Gastroesophageal sphincter (tissue), 4 donors: ENCODE measurements at regions not wholly inside any gene's neighbourhood (a gene's known extent, or its start where the extent isn't known, plus 50 kb on each side); places are given as distances from the start of the nearest gene placed in this dataset.

Source experiments
- ATAC-seq: fragments of 150-250 bp; one replicate; pipeline ENCODE4 v1.9.1; 2016; ENCODE audit warnings: mild to moderate bottlenecking, moderate library complexity
- H3K27ac ChIP-seq, 4 donors: fragments of 200-600 bp; sonication (generic) in 3 of 4; 1 replicate in 3 of 4; 2 replicates in 1 of 4; pipeline ENCODE4 v1.5.1; 2016 to 2019
- H3K27me3 ChIP-seq: fragments of 200-600 bp; sonication (generic); one replicate; pipeline ENCODE4 v1.5.1; 2019
- H3K36me3 ChIP-seq, 2 donors: fragments of 200-600 bp; sonication (generic); one replicate each; pipeline ENCODE4 v1.5.1; 2019; ENCODE audit warnings: control low read depth in 1 of 2
- H3K4me1 ChIP-seq, 3 donors: fragments of 200-600 bp; sonication (generic); 1 replicate in 2 of 3; 2 replicates in 1 of 3; pipeline ENCODE4 v1.5.1; 2016 to 2019; ENCODE audit warnings: control low read depth in 2 of 3
- H3K4me3 ChIP-seq, 2 donors: fragments of 200-600 bp; sonication (generic); one replicate each; pipeline ENCODE4 v1.5.1; 2019; ENCODE audit warnings: mild to moderate bottlenecking in 1 of 2, moderate library complexity in 1 of 2
- H3K9me3 ChIP-seq, 3 donors: fragments of 200-600 bp; sonication (generic); one replicate each; pipeline ENCODE4 v1.5.1; 2017 to 2019; ENCODE audit warnings: control low read depth in 2 of 3
- CTCF ChIP-seq, 4 experiments: fragments of 200-600 bp in 2 of 4; fragments of 450-650 bp in 2 of 4; sonication (generic) in 1 of 4; IDR thresholded peaks; one replicate each; pipeline ENCODE4 v1.5.1; 2017 to 2019; ENCODE audit warnings: antibody characterized with exemption in 4 of 4, mild to moderate bottlenecking in 2 of 4, moderate library complexity in 2 of 4
- EP300 ChIP-seq: sonication (generic); formaldehyde crosslinking; IDR thresholded peaks from one replicate; pipeline ENCODE4 v1.6.1; 2017; ENCODE audit warnings: antibody characterized with exemption, mild to moderate bottlenecking
- POLR2A ChIP-seq, 2 donors: fragments of 450-650 bp; IDR thresholded peaks; one replicate each; pipeline ENCODE4 v1.6.1; 2017; ENCODE audit warnings: antibody characterized with exemption in 2 of 2, mild to moderate bottlenecking in 2 of 2, moderate library complexity in 1 of 2
- POLR2AphosphoS5 ChIP-seq: sonication (generic); formaldehyde crosslinking; IDR thresholded peaks from one replicate; pipeline ENCODE4 v1.6.1; 2017; ENCODE audit warnings: antibody characterized with exemption
- WGBS, 2 donors: methylation state at CpG; one replicate each; pipeline ENCODE4 v1.1.5; 2018; ENCODE audit warnings: low coverage in 1 of 2; 5-methylcytosine and 5-hydroxymethylcytosine counted together

GRCh38 chr6:68546620-68547019 lies 88.5 kb upstream of the ADGRB3 start:
- H3K27me3 ChIP-seq, result no peaks in the 10 kb centered on the region
- no peak overlapping the region for H3K4me3 ChIP-seq
- WGBS, 2 donors, result 77 to 100% methylated on average over 1 of the region's 1 CpG
- no peaks in the 10 kb centered on the region for H3K4me1 ChIP-seq
- TF ChIP-seq EP300 (no peak), CTCF (IDR thresholded peaks at IDR 0.05) (no peak), POLR2AphosphoS5 (no peak), POLR2A (IDR thresholded peaks at IDR 0.05) (no peak)
- H3K9me3 ChIP-seq, result peaks cover 0 to 7% (median 0%) of the 10 kb centered on the region in 3 donors
- no peak overlapping the region for H3K27ac ChIP-seq
- no peak for ATAC-seq
- no peaks in the 10 kb centered on the region for H3K36me3 ChIP-seq

- peaks cover 0 to 7% (median 0%) of the 10 kb centered on the region in 3 donors for H3K9me3 ChIP-seq
- H3K27me3 ChIP-seq, result no peaks in the 10 kb centered on the region
- H3K27ac ChIP-seq, result no peak overlapping the region
- H3K4me3 ChIP-seq, result no peak overlapping the region
- no peak for ATAC-seq
- H3K4me1 ChIP-seq, result no peaks in the 10 kb centered on the region
- H3K36me3 ChIP-seq, result no peaks in the 10 kb centered on the region
- no peak for TF ChIP-seq CTCF (IDR thresholded peaks at IDR 0.05)
- no peak for TF ChIP-seq POLR2A (IDR thresholded peaks at IDR 0.05)
- TF ChIP-seq POLR2AphosphoS5, result no peak
- TF ChIP-seq EP300, result no peak
- 54% methylated on average over 3 of the region's 3 CpGs for WGBS, 2 donors
Measured at GRCh38 chr6:68544450-68544849, 90.6 kb upstream of the ADGRB3 start.

GRCh38 chr6:68533339-68533795 lies 101.7 kb upstream of the ADGRB3 start:
- TF ChIP-seq CTCF (IDR thresholded peaks at IDR 0.05) (no peak), POLR2AphosphoS5 (no peak), EP300 (no peak), POLR2A (IDR thresholded peaks at IDR 0.05) (no peak)
- Histone ChIP-seq H3K4me1 (no peaks in the 10 kb centered on the region), H3K27me3 (no peaks in the 10 kb centered on the region), H3K4me3 (no peak overlapping the region), H3K27ac (no peak overlapping the region), H3K9me3 (peaks cover 0 to 8% (median 0%) of the 10 kb centered on the region in 3 donors), H3K36me3 (no peaks in the 10 kb centered on the region)
- no peak for ATAC-seq
- WGBS, 2 donors, result no CpG with 5 or more reads among the region's 21 CpGs

- Histone ChIP-seq H3K36me3 (no peaks in the 10 kb centered on the region), H3K9me3 (peaks cover 0 to 12% (median 0%) of the 10 kb centered on the region in 3 donors), H3K27ac (no peak overlapping the region), H3K4me1 (no peaks in the 10 kb centered on the region), H3K27me3 (no peaks in the 10 kb centered on the region), H3K4me3 (no peak overlapping the region)
- no peak for ATAC-seq
- 68 to 93% methylated on average over 2 to 3 of the region's 4 CpGs for WGBS, 2 donors
- TF ChIP-seq POLR2AphosphoS5 (no peak), POLR2A (IDR thresholded peaks at IDR 0.05) (no peak), EP300 (no peak), CTCF (IDR thresholded peaks at IDR 0.05) (no peak)
Measured at GRCh38 chr6:68527691-68528090, 107.4 kb upstream of the ADGRB3 start.

GRCh38 chr6:68506911-68507310 lies 128.2 kb upstream of the ADGRB3 start:
- Histone ChIP-seq H3K4me3 (no peak overlapping the region), H3K9me3 (no peaks in the 10 kb centered on the region), H3K36me3 (no peaks in the 10 kb centered on the region), H3K27ac (no peak overlapping the region), H3K4me1 (no peaks in the 10 kb centered on the region), H3K27me3 (no peaks in the 10 kb centered on the region)
- TF ChIP-seq CTCF (IDR thresholded peaks at IDR 0.05) (no peak), POLR2AphosphoS5 (no peak), POLR2A (IDR thresholded peaks at IDR 0.05) (no peak), EP300 (no peak)
- ATAC-seq, result no peak
- WGBS, 2 donors, result 89 to 91% methylated on average over 4 to 6 of the region's 6 CpGs
